Esophagus muscularis mucosa (tissue), 4 donors: ENCODE measurements at regions not wholly inside any gene's neighbourhood (a gene's known extent, or its start where the extent isn't known, plus 50 kb on each side); places are given as distances from the start of the nearest gene placed in this dataset.

Experiments used
- DNase-seq: peaks from one replicate; pipeline ENCODE4 v3.0.0-alpha.2; 2017; ENCODE audit errors: extremely low spot score
- H3K27ac ChIP-seq, 4 donors: fragments of 200-600 bp; sonication (generic); replicated peaks in 1 of 4; 1 replicate in 3 of 4; 2 replicates in 1 of 4; pipeline ENCODE4 v1.5.1; 2016 to 2019; ENCODE audit warnings: mild to moderate bottlenecking in 1 of 4
- H3K27me3 ChIP-seq, 4 donors: fragments of 200-600 bp; sonication (generic); one replicate each; pipeline versions ENCODE4 v1.5.1 to v1.6.0; 2016 to 2019
- H3K36me3 ChIP-seq, 4 donors: fragments of 200-600 bp; sonication (generic); one replicate each; pipeline ENCODE4 v1.5.1; 2016 to 2019
- H3K4me1 ChIP-seq, 4 donors: fragments of 200-600 bp; sonication (generic); one replicate each; pipeline ENCODE4 v1.5.1; 2016 to 2019
- H3K4me3 ChIP-seq, 4 donors: fragments of 200-600 bp; sonication (generic); 1 replicate in 2 of 4; 2 replicates in 2 of 4; pipeline ENCODE4 v1.5.1; 2016 to 2019; ENCODE audit warnings: mild to moderate bottlenecking in 4 of 4, moderate library complexity in 1 of 4
- H3K9me3 ChIP-seq, 4 donors: fragments of 200-600 bp; sonication (generic); 1 replicate in 3 of 4; 2 replicates in 1 of 4; pipeline ENCODE4 v1.5.1; 2016 to 2019
- EP300 ChIP-seq: sonication (generic); formaldehyde crosslinking; IDR thresholded peaks from one replicate; pipeline ENCODE4 v1.6.1; 2017; ENCODE audit warnings: antibody characterized with exemption
- POLR2A ChIP-seq: fragments of 450-650 bp; IDR thresholded peaks from one replicate; pipeline ENCODE4 v1.6.1; 2017; ENCODE audit warnings: antibody characterized with exemption, moderate library complexity, mild to moderate bottlenecking, low read depth
- POLR2AphosphoS5 ChIP-seq, 2 donors: sonication (generic); formaldehyde crosslinking; IDR thresholded peaks; one replicate each; pipeline ENCODE4 v1.6.1; 2017; ENCODE audit warnings: antibody characterized with exemption in 2 of 2
- WGBS: methylation state at CpG from one replicate; pipeline ENCODE4 v1.1.5; 2018; 5-methylcytosine and 5-hydroxymethylcytosine counted together
- intact Hi-C: fragments of 100-400 bp; cut with DNase I; formaldehyde crosslinking; loops from one replicate; pipeline ENCODE4 v1.15.1; 2023
- TF ChIP-seq, protein P1 (sequence below), 3 experiments: fragments of 200-600 bp in 2 of 3; fragments of 450-650 bp in 1 of 3; sonication (generic) in 2 of 3; IDR thresholded peaks; one replicate each; pipeline ENCODE4 v1.5.1; 2017 to 2019; ENCODE audit warnings: antibody characterized with exemption in 3 of 3, mild to moderate bottlenecking in 2 of 3, moderate library complexity in 1 of 3

DNA sequence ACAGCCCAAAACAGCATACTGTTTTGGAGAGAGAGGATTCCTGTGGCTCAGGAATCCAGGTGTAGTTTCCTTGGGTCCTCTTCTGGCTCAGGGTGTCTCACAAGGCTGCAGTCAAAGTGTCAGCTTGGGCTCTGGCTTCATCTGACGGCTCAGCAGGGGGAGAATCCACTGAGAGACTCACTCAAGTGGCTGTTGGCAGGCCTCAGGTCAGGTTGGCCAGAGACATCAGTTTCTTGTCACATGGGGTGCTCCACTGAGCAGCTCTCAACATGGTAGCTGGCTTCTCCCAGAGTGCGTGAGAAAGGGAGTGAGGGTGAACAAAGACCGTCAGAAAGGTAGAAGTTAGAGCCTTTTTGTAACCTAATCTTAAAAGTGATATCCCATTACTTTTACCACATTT lies 168.4 kb downstream of the SOCS6 start:
- no peak for DNase-seq
- no peaks in the 10 kb centered on the region for H3K36me3 ChIP-seq
- intact Hi-C loops: no loop called here
- H3K4me3 ChIP-seq: no peak overlapping the region
- WGBS: 100% methylated on average over 1 of the region's 3 CpGs
- H3K4me1 ChIP-seq: no peaks in the 10 kb centered on the region
- no peaks in the 10 kb centered on the region for H3K9me3 ChIP-seq
- no peak overlapping the region for H3K27ac ChIP-seq
- TF ChIP-seq, protein P1, sequence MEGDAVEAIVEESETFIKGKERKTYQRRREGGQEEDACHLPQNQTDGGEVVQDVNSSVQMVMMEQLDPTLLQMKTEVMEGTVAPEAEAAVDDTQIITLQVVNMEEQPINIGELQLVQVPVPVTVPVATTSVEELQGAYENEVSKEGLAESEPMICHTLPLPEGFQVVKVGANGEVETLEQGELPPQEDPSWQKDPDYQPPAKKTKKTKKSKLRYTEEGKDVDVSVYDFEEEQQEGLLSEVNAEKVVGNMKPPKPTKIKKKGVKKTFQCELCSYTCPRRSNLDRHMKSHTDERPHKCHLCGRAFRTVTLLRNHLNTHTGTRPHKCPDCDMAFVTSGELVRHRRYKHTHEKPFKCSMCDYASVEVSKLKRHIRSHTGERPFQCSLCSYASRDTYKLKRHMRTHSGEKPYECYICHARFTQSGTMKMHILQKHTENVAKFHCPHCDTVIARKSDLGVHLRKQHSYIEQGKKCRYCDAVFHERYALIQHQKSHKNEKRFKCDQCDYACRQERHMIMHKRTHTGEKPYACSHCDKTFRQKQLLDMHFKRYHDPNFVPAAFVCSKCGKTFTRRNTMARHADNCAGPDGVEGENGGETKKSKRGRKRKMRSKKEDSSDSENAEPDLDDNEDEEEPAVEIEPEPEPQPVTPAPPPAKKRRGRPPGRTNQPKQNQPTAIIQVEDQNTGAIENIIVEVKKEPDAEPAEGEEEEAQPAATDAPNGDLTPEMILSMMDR (IDR thresholded peaks at IDR 0.05): no peak
- TF ChIP-seq POLR2AphosphoS5 (IDR thresholded peaks at IDR 0.05): no peak
- TF ChIP-seq POLR2A: no peak
- TF ChIP-seq EP300: no peak
- peaks cover 0 to 35% (median 0%) of the 10 kb centered on the region in 4 donors for H3K27me3 ChIP-seq

DNA sequence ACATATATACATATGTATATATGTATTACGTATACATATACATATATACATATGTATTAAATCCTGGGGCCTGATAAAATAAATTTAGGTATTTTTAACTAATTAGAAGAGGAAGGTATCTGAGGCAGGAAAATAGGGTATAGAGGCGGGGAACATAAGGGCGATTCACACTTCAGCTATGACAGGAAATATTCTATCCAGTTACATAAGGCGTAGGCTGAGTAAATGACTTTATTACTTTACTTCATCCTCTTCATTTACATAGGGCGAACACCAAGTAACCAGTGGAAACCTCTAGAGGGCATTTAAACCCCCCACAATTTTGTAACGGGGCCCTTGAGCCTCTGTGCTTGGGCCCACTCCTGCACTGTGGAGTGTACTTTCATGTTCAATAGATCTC lies 167.5 kb downstream of the SOCS6 start:
- intact Hi-C loops: no loop called here
- H3K27ac ChIP-seq: no peak overlapping the region
- H3K4me1 ChIP-seq: no peaks in the 10 kb centered on the region
- H3K4me3 ChIP-seq: no peak overlapping the region
- no peak for DNase-seq
- WGBS: 72% methylated on average over 6 of the region's 6 CpGs
- no peak for TF ChIP-seq POLR2AphosphoS5 (IDR thresholded peaks at IDR 0.05)
- TF ChIP-seq EP300: no peak
- TF ChIP-seq POLR2A: no peak
- TF ChIP-seq, protein P1 (IDR thresholded peaks at IDR 0.05): no peak
- H3K36me3 ChIP-seq: no peaks in the 10 kb centered on the region
- peaks cover 0 to 44% (median 0%) of the 10 kb centered on the region in 4 donors for H3K27me3 ChIP-seq
- no peaks in the 10 kb centered on the region for H3K9me3 ChIP-seq

DNA sequence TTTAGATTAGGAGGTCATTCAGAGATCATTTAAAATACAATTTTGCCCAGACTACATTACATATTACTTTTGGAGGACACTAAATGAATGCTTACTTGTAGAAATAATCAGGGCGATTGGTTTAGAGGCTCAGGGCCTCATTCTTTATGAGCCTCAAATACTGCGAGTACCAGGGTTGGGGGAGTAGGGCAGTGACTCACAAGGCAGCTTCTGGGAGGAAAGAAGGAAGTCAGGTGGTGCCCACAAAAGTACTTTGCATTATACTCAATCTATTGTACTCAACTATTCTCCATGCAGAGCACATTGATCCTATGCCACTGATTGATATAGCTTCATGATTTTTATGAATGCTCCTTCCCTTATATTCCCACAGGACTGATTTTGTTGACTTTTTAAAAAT lies 166.9 kb downstream of the SOCS6 start:
- WGBS: 82% methylated on average over 2 of the region's 2 CpGs
- Histone ChIP-seq H3K4me1 (no peaks in the 10 kb centered on the region), H3K9me3 (no peaks in the 10 kb centered on the region), H3K27ac (no peak overlapping the region), H3K36me3 (no peaks in the 10 kb centered on the region), H3K27me3 (peaks cover 0 to 48% (median 0%) of the 10 kb centered on the region in 4 donors), H3K4me3 (no peak overlapping the region)
- intact Hi-C loops: no loop called here
- TF ChIP-seq POLR2AphosphoS5 (IDR thresholded peaks at IDR 0.05): no peak
- no peak for TF ChIP-seq POLR2A
- TF ChIP-seq EP300: no peak
- TF ChIP-seq, protein P1 (IDR thresholded peaks at IDR 0.05): no peak
- no peak for DNase-seq

DNA sequence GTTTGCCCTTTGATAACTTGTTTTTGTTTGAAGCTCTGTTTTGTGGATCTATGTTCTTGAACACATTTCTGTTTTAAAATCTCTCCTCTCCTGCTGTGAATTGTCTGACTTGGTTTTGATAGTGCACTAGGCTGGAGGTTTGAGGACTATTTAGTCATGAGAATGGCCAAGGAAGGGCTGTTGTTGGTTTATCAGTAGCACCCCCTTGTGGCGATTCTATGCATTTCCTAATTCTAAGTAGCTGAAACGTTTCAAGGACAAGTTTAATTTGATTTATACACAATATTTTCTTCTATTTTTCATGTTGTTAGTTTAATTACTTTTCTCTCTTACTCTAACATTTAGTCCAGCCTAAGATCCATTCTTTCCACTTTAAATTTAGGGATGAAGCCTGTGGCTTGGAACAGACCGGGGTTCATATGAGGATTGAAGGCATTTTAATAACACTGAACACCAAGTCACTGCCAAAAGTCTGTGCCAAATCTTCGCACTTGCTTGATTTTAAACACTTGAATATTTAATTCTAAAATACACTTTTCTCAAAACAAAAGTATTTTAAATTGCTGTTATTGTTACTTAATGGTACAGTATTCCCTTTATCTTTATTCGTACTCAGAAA lies 166.0 kb downstream of the SOCS6 start:
- TF ChIP-seq, protein P1 (IDR thresholded peaks at IDR 0.05): peak; percentile 62 to 76 (median 64)
- no peak for TF ChIP-seq EP300
- no peak overlapping the region for H3K27ac ChIP-seq
- 25% methylated on average over 5 of the region's 5 CpGs for WGBS
- peaks cover 0 to 46% (median 0%) of the 10 kb centered on the region in 4 donors for H3K27me3 ChIP-seq
- no peaks in the 10 kb centered on the region for H3K36me3 ChIP-seq
- intact Hi-C loops: loop anchor here (5.0 kb wide), 1 partner anchor 258 kb away; no protein-coding TSS in a partner anchor
- H3K9me3 ChIP-seq: no peaks in the 10 kb centered on the region
- no peak for DNase-seq
- no peak overlapping the region for H3K4me3 ChIP-seq
- no peaks in the 10 kb centered on the region for H3K4me1 ChIP-seq
